GM10248 (cell line): ENCODE measurements at regions not wholly inside any gene's neighbourhood (a gene's known extent, or its start where the extent isn't known, plus 50 kb on each side); places are given as distances from the start of the nearest gene placed in this dataset.

Experiments used
- CTCF ChIA-PET: fragments of 300-600 bp; sonication (Branson Sonifier 250); formaldehyde crosslinking; extraction: SDS; loops from one replicate; lab custom pipeline; 2021; ENCODE audit warnings: antibody characterized with exemption; lab: Yijun Ruan, JAX
- POLR2A ChIA-PET: fragments of 350-650 bp; sonication (Branson Sonifier 250); formaldehyde crosslinking; extraction: SDS; loops from one replicate; lab custom pipeline; 2020; ENCODE audit warnings: antibody characterized with exemption; lab: Yijun Ruan, JAX
- DNase-seq: peaks from one replicate; pipeline ENCODE4 v3.0.0; 2012; ENCODE audit errors: extremely low spot score
- CTCF ChIP-seq: IDR thresholded peaks from 2 replicates; pipeline ENCODE4 v1.5.1; 2012; ENCODE audit warnings: mild to moderate bottlenecking, low read depth; ENCODE audit errors: extremely low read depth, missing control alignments, control extremely low read depth

GRCh38 chr1:5812295-5812694, 179.9 kb downstream of the NPHP4 start:
- no peak for DNase-seq
- CTCF ChIA-PET, result no interaction called here
- POLR2A ChIA-PET, result no interaction called here
- TF ChIP-seq CTCF, result no peak

GRCh38 chr1:5811419-5811818, 180.8 kb downstream of the NPHP4 start:
- CTCF ChIA-PET, result no interaction called here
- no peak for DNase-seq

GRCh38 chr1:5810553-5811270, 181.5 kb downstream of the NPHP4 start:
- TF ChIP-seq CTCF, result no peak
- POLR2A ChIA-PET, result no interaction called here
- DNase-seq, result no peak
- CTCF ChIA-PET, result no interaction called here

More at GRCh38 chr1:5811419-5811818, 180.8 kb downstream of the NPHP4 start:
- TF ChIP-seq CTCF, result no peak
- POLR2A ChIA-PET, result no interaction called here

GRCh38 chr1:5810131-5810530, 182.1 kb downstream of the NPHP4 start:
- ChIA-PET CTCF (no interaction called here), POLR2A (no interaction called here)
- no peak for DNase-seq
- TF ChIP-seq CTCF, result no peak

GRCh38 chr1:5809207-5809788, 182.9 kb downstream of the NPHP4 start:
- TF ChIP-seq CTCF, result no peak
- no peak for DNase-seq
- ChIA-PET POLR2A (no interaction called here), CTCF (no interaction called here)

GRCh38 chr1:5803851-5804250, 188.4 kb downstream of the NPHP4 start:
- no peak for TF ChIP-seq CTCF
- POLR2A ChIA-PET, result no interaction called here
- CTCF ChIA-PET, result no interaction called here
- no peak for DNase-seq

GRCh38 chr1:5802606-5803005, 189.6 kb downstream of the NPHP4 start:
- ChIA-PET CTCF (no interaction called here), POLR2A (no interaction called here)
- DNase-seq, result no peak
- TF ChIP-seq CTCF, result no peak
